Panc1 (cell line): ENCODE measurements at regions not wholly inside any gene's neighbourhood (a gene's known extent, or its start where the extent isn't known, plus 50 kb on each side); places are given as distances from the start of the nearest gene placed in this dataset.

Experiments used
- CTCF ChIP-seq: fragments of 450-650 bp; IDR thresholded peaks from 2 replicates; pipeline ENCODE4 v1.5.1; 2017; ENCODE audit warnings: mild to moderate bottlenecking
- POLR2AphosphoS5 ChIP-seq: IDR thresholded peaks from 2 replicates; pipeline ENCODE4 v1.6.1; 2012; ENCODE audit warnings: mild to moderate bottlenecking, low read depth, low read length, moderate library complexity
- REST ChIP-seq, 2 experiments: IDR thresholded peaks; 2 replicates each; pipeline ENCODE4 v1.6.1; 2011 to 2012; ENCODE audit warnings: low read depth in 2 of 2, control low read depth in 1 of 2, low read length in 1 of 2, mild to moderate bottlenecking in 1 of 2, moderate library complexity in 1 of 2; ENCODE audit not compliant: insufficient read depth in 1 of 2
- SIN3A ChIP-seq: IDR thresholded peaks from 2 replicates; pipeline ENCODE4 v1.6.1; 2012; ENCODE audit warnings: low read depth, mild to moderate bottlenecking, low read length, moderate library complexity, borderline replicate concordance; ENCODE audit not compliant: insufficient read depth
- TCF7L2 ChIP-seq: IDR thresholded peaks from 2 replicates; pipeline ENCODE4 v1.6.1; 2011; ENCODE audit warnings: mild to moderate bottlenecking, low read depth, low read length, inconsistent platforms

DNA sequence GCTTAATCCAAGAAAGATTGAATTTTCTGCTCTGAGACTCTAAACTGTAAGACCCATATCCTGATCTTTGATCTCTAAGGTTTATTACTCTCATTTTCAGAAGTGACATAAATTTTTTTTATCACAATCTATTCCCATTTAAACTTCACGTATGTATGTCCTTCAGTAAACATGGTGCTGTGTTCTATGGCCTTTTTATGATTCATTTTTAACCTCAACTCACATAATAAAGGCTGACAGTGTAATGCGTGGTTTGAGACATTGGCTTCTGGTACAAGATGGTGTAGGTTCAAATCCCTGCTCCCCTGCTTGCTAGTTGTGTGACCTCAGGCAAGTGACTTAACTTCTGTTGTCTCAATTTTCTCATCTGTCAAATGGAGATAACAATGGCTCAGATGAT lies 306.0 kb upstream of the AADAT start:
- TF ChIP-seq POLR2AphosphoS5, result no peak
- no peak for TF ChIP-seq SIN3A
- no peak for TF ChIP-seq CTCF
- no peak for TF ChIP-seq REST (IDR thresholded peaks at IDR 0.05; ENCODE audit: insufficient read depth in 1 of 2, low read depth in 2 of 2, low read length in 1 of 2)
- TF ChIP-seq TCF7L2, result no peak
